GM23248 (cell line): ENCODE measurements at regions not wholly inside any gene's neighbourhood (a gene's known extent, or its start where the extent isn't known, plus 50 kb on each side); places are given as distances from the start of the nearest gene placed in this dataset.

Experiments used
- DNase-seq: peaks from one replicate; pipeline ENCODE4 v3.0.0-alpha.2; 2015
- H2AFZ ChIP-seq: fragments of 200-600 bp; sonication (generic); 2 replicates; pipeline ENCODE4 v1.6.1; 2016; ENCODE audit warnings: antibody characterized with exemption
- H3F3A ChIP-seq: fragments of 200-600 bp; sonication (generic); 2 replicates; pipeline ENCODE4 v1.6.1; 2016; ENCODE audit warnings: mild to moderate bottlenecking, antibody characterized with exemption, mixed run types; ENCODE audit not compliant: insufficient read depth
- H3K27ac ChIP-seq: fragments of 200-600 bp; sonication (generic); 2 replicates; pipeline ENCODE4 v1.5.1; 2016; ENCODE audit warnings: mild to moderate bottlenecking
- H3K27me3 ChIP-seq: fragments of 200-600 bp; sonication (generic); replicated peaks from 2 replicates; pipeline ENCODE4 v1.6.1; 2016; ENCODE audit warnings: mild to moderate bottlenecking; ENCODE audit not compliant: insufficient read depth
- H3K36me3 ChIP-seq: fragments of 200-600 bp; sonication (generic); 2 replicates; pipeline ENCODE4 v1.6.1; 2016; ENCODE audit warnings: low read depth, mild to moderate bottlenecking
- H3K4me1 ChIP-seq: fragments of 200-600 bp; sonication (generic); 2 replicates; pipeline ENCODE4 v1.6.1; 2016; ENCODE audit warnings: mild to moderate bottlenecking; ENCODE audit not compliant: insufficient read depth
- H3K4me2 ChIP-seq: fragments of 200-600 bp; sonication (generic); one replicate; pipeline ENCODE4 v1.6.1; 2016; ENCODE audit warnings: mild to moderate bottlenecking; ENCODE audit not compliant: unreplicated experiment
- H3K4me3 ChIP-seq: fragments of 200-600 bp; sonication (generic); 2 replicates; pipeline ENCODE4 v1.5.1; 2016; ENCODE audit warnings: mild to moderate bottlenecking
- H3K79me2 ChIP-seq: fragments of 200-600 bp; sonication (generic); 2 replicates; pipeline ENCODE4 v1.6.1; 2016; ENCODE audit warnings: mild to moderate bottlenecking; ENCODE audit not compliant: insufficient read depth
- H3K9ac ChIP-seq: fragments of 200-600 bp; sonication (generic); 2 replicates; pipeline ENCODE4 v1.6.1; 2016; ENCODE audit warnings: mild to moderate bottlenecking
- H3K9me2 ChIP-seq: fragments of 200-600 bp; sonication (generic); 2 replicates; pipeline ENCODE4 v1.6.1; 2016; ENCODE audit warnings: mixed run types, mild to moderate bottlenecking, moderate library complexity; ENCODE audit not compliant: insufficient read depth
- H3K9me3 ChIP-seq: fragments of 200-600 bp; sonication (generic); one replicate; pipeline ENCODE4 v1.6.1; 2017; ENCODE audit warnings: low read depth
- H4K20me1 ChIP-seq: fragments of 200-600 bp; sonication (generic); 2 replicates; pipeline ENCODE4 v1.6.0; 2016; ENCODE audit not compliant: insufficient read depth
- EZH2 ChIP-seq: fragments of 200-600 bp; sonication (generic); IDR thresholded peaks from 2 replicates; pipeline ENCODE4 v1.6.1; 2018; ENCODE audit warnings: antibody characterized with exemption, mild to moderate bottlenecking; ENCODE audit not compliant: insufficient read depth, poor library complexity, severe bottlenecking
- EZH2phosphoT487 ChIP-seq: fragments of 200-600 bp; sonication (generic); IDR thresholded peaks from 2 replicates; pipeline ENCODE4 v1.6.1; 2018; ENCODE audit warnings: antibody characterized with exemption, moderate library complexity, mild to moderate bottlenecking, low read depth; ENCODE audit not compliant: insufficient read depth
- WGBS, 2 experiments: methylation state at CpG; one replicate each; pipeline ENCODE4 v1.1.6; 2015 to 2017; ENCODE audit warnings: low lambda C conversion rate in 2 of 2, low coverage in 1 of 2; ENCODE audit errors: missing lambda C conversion rate in 2 of 2; 5-methylcytosine and 5-hydroxymethylcytosine counted together
- in situ Hi-C: fragments of 300-500 bp; cut with MboI; formaldehyde crosslinking; loops from 2 replicates; pipeline ENCODE4 v1.15.0; 2020

DNA sequence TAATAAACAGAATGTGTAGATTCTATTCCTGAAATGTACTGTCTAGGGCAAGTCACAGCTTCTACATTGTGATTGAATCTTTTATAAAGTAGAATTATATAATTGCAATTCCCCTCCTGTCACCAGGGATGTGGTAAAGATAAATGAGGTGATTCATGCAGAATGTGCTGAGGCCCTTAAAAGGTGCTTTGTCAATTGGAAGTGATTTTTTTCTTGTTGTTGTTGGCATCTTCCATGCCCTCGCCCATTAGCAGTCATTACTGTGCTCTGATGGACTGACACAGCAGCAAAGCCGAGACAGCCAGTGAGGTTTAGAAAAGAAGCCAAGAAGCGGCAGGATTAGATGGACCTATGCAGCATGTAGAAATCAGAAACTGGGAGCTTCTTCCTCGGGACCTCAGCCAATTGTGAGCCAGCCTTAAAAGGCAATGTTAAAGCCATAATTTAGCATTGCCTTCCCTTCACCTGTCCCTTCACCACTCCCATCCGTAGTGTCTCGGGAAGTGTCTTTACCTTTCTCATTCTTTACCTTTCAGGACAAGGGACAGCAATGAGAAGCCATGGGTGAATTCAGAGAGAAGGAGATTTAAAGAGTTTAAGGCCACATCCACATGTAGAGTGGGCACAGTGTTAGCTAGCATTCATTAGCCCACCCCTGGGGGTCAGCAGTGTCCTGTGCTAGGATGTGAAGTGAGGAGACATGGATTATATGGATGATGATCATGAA lies 257.8 kb downstream of the PLK2 start:
- DNase-seq: no peak
- Histone ChIP-seq H2AFZ (no peak overlapping the region), H3K27me3 (no peaks in the 10 kb centered on the region), H3K36me3 (no peaks in the 10 kb centered on the region), H4K20me1 (no peaks in the 10 kb centered on the region), H3K9me2 (no peaks in the 10 kb centered on the region), H3F3A (no peaks in the 10 kb centered on the region), H3K4me3 (no peak overlapping the region), H3K27ac (no peak overlapping the region), H3K4me1 (no peaks in the 10 kb centered on the region), H3K79me2 (no peaks in the 10 kb centered on the region), H3K9me3 (no peaks in the 10 kb centered on the region), H3K4me2 (no peak overlapping the region), H3K9ac (no peak overlapping the region)
- WGBS, 2 experiments: 74 to 80% methylated on average over 6 of the region's 6 CpGs
- no peak for TF ChIP-seq EZH2
- TF ChIP-seq EZH2phosphoT487: no peak
- in situ Hi-C loops: no loop called here

DNA sequence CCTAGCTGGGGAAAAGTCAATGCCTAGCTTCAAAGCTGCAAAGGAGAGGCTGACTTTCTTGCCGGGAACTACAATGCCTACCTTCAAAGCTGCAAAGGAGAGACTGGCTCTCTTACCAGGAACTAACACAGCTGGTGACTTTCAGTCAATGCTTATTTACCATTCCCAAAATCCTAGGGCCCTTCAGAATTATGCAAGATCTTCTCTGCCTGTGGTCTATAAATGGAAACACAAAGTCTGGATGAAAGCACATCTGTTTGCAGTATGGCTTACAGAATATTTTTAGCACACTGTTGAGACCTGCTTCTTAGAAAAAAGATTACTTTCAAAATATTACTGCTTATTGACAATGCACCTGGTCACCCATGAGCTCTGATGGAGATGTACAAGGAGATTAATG lies 259.4 kb downstream of the PLK2 start:
- WGBS, 2 experiments: 79 to 93% methylated on average over 1 of the region's 1 CpG
- no peak overlapping the region for H3K4me2 ChIP-seq
- H4K20me1 ChIP-seq: no peaks in the 10 kb centered on the region
- H3K4me1 ChIP-seq: no peaks in the 10 kb centered on the region
- H3K36me3 ChIP-seq: no peaks in the 10 kb centered on the region
- no peak for DNase-seq
- no peaks in the 10 kb centered on the region for H3K9me2 ChIP-seq
- H3K79me2 ChIP-seq: no peaks in the 10 kb centered on the region
- no peak overlapping the region for H3K9ac ChIP-seq
- H3K4me3 ChIP-seq: no peak overlapping the region
- no peaks in the 10 kb centered on the region for H3K27me3 ChIP-seq
- in situ Hi-C loops: no loop called here
- no peaks in the 10 kb centered on the region for H3K9me3 ChIP-seq
- TF ChIP-seq EZH2phosphoT487: no peak
- no peak for TF ChIP-seq EZH2
- no peak overlapping the region for H2AFZ ChIP-seq
- H3F3A ChIP-seq: no peaks in the 10 kb centered on the region
- no peak overlapping the region for H3K27ac ChIP-seq

DNA sequence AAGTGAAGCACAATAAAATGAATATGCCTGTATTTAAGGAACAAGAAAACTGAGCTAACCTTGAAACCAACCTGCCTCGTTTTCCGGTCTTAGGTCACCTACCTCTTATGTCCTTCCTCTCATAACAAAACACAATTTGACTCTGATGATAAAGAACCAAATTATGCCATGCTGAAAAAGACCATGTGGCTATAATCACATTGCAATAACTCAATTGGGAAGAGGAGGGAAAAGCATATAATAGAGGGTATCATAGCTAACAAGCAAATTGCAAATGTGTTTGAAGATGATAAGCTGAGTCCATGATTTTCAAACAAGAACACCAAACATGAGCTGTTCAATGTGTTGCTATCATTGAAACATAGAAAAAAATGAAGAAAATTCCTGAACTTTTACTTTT lies 260.8 kb downstream of the PLK2 start:
- no peaks in the 10 kb centered on the region for H3K27me3 ChIP-seq
- no peak overlapping the region for H3K9ac ChIP-seq
- in situ Hi-C loops: no loop called here
- no peaks in the 10 kb centered on the region for H3F3A ChIP-seq
- H3K4me3 ChIP-seq: no peak overlapping the region
- no peak overlapping the region for H3K27ac ChIP-seq
- H3K36me3 ChIP-seq: no peaks in the 10 kb centered on the region
- 80 to 86% methylated on average over 2 of the region's 2 CpGs for WGBS, 2 experiments
- no peaks in the 10 kb centered on the region for H3K9me2 ChIP-seq
- H3K9me3 ChIP-seq: no peaks in the 10 kb centered on the region
- TF ChIP-seq EZH2 (no peak), EZH2phosphoT487 (no peak)
- H3K4me2 ChIP-seq: no peak overlapping the region
- no peak overlapping the region for H2AFZ ChIP-seq
- no peaks in the 10 kb centered on the region for H3K79me2 ChIP-seq
- no peaks in the 10 kb centered on the region for H3K4me1 ChIP-seq
- H4K20me1 ChIP-seq: no peaks in the 10 kb centered on the region
- no peak for DNase-seq

DNA sequence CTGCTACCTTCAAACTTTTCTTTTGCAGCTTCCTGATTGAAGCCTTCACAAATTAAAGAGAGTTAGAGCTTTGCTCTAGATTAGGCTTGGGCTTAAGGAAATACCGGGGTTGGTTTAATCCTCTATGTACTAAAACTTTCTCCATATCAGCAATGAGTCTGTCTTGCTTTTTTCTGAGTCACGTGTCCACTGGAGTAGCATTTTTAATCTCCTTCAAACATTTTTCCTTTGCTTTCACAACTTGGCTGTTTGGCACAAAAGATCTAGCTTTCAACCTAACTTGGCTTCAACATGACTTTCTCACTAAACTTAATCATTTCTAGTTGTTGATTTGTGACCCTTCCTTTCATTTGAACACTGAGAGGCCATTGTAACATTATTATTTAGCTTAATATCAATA lies 261.6 kb downstream of the PLK2 start:
- no peaks in the 10 kb centered on the region for H3K79me2 ChIP-seq
- H3K4me1 ChIP-seq: no peaks in the 10 kb centered on the region
- no peak overlapping the region for H3K4me2 ChIP-seq
- no peaks in the 10 kb centered on the region for H3F3A ChIP-seq
- 37 to 50% methylated on average over 2 of the region's 2 CpGs for WGBS, 2 experiments
- DNase-seq: no peak
- no peaks in the 10 kb centered on the region for H3K9me3 ChIP-seq
- H3K4me3 ChIP-seq: no peak overlapping the region
- no peak overlapping the region for H3K9ac ChIP-seq
- no peaks in the 10 kb centered on the region for H3K36me3 ChIP-seq
- in situ Hi-C loops: no loop called here
- no peaks in the 10 kb centered on the region for H3K9me2 ChIP-seq
- H3K27ac ChIP-seq: no peak overlapping the region
- TF ChIP-seq EZH2: no peak
- no peak for TF ChIP-seq EZH2phosphoT487
- no peaks in the 10 kb centered on the region for H4K20me1 ChIP-seq
- H2AFZ ChIP-seq: no peak overlapping the region
- no peaks in the 10 kb centered on the region for H3K27me3 ChIP-seq

DNA sequence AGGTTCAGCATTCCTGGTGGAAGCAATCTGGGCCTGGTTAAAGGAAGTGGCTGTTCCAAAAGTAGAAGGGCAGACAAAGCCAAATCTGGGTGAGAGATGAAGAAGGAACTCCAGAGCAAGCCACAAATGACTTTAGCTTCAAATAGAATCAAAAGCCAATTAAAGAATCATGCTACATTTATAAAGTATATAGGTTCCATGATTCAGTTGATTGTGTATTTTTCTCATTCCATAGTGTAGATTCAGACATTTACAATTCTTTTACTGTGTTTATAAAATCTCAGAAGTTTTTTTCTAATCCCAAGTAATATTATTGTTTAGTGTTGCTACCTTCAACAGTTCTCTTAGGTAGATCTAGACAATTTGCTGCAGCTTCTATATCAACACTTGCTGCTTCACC lies 262.0 kb downstream of the PLK2 start:
- Histone ChIP-seq H3K36me3 (no peaks in the 10 kb centered on the region), H3K9me2 (no peaks in the 10 kb centered on the region), H4K20me1 (no peaks in the 10 kb centered on the region), H3K79me2 (no peaks in the 10 kb centered on the region), H3K9ac (no peak overlapping the region), H3K4me2 (no peak overlapping the region), H3K27me3 (no peaks in the 10 kb centered on the region), H3K4me3 (no peak overlapping the region), H3K27ac (no peak overlapping the region), H3F3A (no peaks in the 10 kb centered on the region), H3K9me3 (no peaks in the 10 kb centered on the region), H3K4me1 (no peaks in the 10 kb centered on the region), H2AFZ (no peak overlapping the region)
- DNase-seq: no peak
- in situ Hi-C loops: no loop called here
- TF ChIP-seq EZH2 (no peak), EZH2phosphoT487 (no peak)
